Myocyte (in vitro differentiated cells): ENCODE measurements at regions not wholly inside any gene's neighbourhood (a gene's known extent, or its start where the extent isn't known, plus 50 kb on each side); places are given as distances from the start of the nearest gene placed in this dataset.

ENCODE experiments used
- DNase-seq: peaks from one replicate; pipeline ENCODE4 v3.0.0-alpha.2; 2012; ENCODE audit warnings: low read depth

DNA sequence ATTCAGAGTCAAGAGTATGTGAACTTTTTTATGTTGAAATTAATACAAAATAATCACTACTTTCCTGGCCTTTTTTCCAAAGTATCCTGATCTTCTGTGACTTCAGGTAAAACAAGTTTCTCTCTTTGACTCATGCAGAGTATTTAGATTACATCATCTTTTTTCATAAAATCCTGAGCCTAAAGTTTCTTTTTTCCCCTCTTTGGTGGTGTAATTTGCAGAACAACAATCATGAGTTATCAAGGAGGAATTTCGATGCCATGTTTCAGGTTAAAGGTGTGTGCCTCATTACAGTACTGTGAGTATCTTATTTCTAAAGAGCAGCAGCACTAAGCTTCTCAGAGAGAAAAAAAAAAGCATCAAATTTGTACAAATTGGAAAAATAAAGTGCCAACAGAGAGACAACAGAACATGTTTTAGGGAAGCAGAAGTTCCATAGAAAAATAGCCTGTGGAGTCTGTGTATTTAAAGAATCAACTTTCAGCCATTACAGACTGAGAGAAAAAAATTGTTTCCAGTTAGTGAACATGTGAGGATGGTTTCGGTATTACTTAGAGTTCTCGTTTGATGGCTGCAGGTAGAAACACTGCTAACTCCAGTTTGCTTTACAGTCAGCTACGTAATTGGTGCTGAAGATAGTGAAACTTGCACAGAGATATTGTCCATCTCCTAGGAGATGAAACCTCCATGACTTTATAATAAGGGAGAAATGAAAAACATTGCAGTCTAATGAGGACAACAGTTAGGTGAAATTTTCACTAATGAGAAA lies 78.1 kb upstream of the PCDH9 start:
- DNase-seq: no peak

DNA sequence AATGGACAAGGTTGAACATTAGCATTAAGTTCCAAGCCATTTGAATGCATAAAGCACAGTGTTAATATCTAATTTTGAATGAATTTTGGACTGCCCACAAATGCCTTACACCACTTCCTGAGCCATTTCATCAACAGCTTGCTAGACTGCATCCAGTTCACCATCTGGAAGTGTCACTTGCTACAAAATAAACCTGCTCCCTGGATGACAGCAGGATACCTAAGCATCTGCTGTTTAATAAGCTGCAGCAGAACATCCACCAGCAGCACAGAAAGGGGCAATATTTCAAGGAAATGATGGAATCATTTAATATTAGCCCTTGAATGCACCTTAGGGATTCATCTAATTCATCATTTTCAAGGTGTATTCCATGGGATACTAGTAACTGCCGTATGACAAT lies 76.6 kb upstream of the PCDH9 start:
- no peak for DNase-seq

DNA sequence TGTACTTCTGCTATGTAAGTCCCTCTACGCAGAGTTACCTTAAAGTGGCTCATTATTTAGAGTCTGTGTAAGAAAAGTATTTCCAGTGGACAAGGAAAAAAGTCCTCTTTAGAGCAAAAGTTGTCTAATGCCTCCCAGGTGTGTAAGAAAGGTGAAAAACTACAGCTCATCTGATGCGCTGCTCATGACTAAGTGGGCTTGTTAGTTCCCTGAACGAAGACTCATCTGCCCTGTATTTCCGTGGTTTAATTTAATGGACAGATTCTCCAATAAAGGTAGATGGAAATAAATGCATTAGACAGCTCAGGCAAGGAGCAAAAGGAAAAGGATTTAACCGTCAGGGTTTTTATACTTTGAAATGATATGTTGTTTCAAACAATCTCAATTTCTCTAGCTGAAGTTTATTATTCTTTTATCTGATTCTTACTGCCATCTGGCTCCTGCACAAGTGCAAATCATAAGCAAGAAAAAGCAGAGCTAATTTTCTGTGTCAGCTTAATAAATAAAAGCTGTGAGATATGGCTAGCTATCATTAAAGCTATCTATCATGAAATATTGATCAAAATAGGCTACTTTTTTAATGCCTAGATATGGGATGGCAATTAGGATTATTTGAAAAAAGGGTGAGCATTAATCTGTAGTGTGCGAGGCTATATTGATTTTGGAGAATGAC lies 73.7 kb upstream of the PCDH9 start:
- DNase-seq: no peak

DNA sequence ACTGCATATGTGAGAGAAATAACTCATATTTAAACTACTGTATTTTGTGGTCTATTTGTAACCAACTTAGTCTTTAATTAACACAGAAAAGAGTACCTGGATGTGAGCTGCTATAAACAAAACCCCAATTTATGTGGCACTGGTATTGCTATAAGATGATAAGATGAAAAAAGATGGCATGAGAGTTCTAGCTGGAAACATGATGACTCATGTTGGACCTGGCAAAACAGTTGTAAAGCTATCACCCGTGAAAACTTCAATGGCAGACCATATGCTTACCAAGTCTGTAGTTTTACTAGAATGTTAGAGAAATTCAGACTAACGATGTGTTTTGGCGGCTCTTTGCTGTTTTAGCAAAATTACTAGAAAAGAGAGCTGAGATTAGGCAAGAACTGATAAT lies 69.6 kb upstream of the PCDH9 start:
- DNase-seq: peak; percentile 8

DNA sequence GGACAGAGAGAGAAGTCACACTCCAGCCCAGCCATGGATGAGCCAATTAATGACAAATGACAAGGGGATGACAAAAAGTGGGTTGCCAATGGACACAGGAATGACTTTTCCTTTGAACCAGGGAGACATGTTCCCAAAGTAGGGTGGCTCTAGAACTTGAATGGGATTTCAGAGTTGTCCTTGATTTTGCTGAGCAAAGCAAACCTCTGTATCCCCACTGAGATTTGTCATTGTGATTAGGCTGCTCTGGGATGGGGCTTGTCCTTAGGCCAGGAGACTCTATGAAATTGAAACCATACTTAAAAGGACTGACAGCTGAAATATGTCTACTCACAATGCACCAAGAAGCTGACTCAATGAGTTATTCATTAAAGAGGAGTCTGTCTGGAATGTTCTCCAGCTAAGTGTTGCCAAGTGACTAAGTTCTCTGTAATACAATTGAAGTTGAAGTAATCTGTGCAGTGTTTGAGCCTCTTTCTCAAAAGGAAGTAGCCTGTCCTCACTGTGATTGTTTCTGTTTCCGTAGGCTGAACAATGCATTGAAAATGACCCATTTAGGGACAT lies 69.0 kb upstream of the PCDH9 start:
- DNase-seq: peak; percentile 62

DNA sequence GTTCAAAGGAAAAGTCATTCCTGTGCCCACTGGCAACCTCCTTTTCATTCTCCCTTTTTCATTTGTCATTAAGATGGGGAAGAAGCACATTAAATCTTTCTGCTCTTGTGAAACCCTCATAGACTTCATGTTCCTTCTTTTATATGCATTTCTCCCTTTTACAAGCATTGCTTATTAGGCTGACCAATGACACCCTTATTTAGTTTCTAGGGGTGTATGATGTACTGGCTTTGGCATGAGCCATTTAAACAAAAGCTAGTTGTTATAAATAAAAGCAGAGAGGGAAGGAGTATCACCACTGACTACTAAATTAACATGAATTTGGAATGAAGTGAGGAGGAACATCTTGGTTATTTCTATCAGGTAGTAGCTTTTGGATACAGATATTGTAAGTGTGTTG lies 68.2 kb upstream of the PCDH9 start:
- no peak for DNase-seq

DNA sequence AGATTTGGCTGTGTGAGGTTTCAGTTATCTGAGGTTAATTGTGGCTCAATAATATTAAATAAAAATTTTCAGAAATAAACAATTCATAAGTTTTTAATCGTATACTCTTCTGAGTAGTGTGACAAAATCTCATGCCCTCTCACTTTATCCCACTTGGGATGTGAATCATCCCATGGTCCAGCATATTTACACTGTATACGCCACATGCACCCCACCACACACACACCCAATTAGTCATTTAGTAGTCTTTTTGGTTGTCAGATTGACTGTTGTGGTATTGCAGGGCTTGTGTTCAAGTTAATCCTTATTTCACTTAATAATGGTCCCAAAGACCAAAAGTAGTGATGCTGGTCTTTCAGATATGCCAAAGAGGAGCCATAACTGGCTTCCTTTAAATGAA lies 66.4 kb upstream of the PCDH9 start:
- DNase-seq: no peak

DNA sequence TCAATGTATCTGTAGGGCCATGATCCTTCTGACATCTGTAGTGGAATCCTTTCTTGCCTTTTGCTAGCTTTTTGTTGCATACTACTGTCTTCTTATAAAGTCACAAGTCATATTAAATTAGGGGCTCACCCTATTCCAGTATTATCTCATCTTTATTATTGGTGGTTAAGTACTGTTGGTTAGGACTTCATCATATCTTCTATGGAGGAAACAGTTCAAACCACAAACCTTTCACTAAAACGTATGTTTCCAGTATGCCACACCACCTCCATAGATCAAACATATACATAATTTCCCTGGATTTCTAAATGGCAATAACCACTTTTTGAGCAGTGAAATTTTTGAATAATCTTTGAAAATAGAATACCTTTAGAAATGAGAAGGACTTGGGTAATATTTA lies 62.8 kb upstream of the PCDH9 start:
- no peak for DNase-seq

DNA sequence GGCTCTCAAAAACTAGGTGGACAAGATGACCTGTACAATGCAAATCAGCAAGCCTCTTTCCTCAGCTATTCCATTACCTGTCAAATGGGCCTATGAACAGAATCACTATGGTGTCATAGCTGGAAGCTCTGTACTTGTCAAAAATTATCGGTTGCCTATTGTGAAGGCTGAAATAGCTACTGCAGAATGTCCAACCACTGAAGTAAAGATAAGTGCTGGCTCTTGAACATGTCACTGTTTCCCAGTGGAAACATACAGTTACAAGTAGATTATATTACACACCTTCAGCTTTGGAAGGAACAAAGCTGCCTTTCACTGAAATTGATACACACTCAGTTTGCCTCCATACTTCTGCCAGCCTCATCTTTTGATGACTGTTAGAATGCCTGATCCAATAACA lies 55.5 kb upstream of the PCDH9 start:
- DNase-seq: no peak

DNA sequence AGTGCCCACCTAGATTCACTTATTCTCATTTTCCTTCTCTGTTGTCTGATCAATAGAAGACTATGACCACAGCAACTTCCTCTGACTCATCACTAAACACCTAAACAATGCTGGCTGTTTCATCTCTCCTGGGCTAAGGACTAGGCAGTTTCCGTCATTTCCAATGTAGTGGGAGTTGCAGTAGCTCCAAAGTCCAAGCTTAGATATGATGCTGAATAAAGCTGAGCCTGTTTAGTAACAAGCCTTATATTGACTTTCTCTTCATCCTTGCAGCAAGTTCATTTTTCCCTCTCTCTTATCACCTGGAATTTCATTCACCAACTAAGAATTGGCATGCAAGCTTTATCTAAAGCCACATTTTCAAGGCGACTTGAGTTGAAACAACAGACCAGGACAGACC lies 53.5 kb upstream of the PCDH9 start:
- no peak for DNase-seq

DNA sequence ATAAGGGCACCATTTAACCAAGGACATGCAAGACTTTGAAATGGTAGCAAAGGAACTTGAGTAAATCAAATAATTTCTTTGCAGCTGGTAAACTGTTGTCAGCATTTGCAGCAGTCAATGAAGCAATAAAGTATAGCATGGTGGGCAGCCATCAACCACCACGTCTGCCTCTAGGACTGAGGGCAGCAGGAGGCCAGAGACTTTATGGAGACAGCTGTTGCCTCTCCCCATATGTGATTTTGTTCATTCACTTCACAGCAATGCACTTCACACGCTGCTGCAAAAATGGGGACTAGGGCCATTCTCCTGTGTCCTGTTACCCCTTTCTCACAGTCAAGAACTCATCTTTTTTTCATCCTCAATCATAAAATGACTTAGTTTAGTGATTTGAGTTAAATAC lies 51.3 kb upstream of the PCDH9 start:
- DNase-seq: no peak
